HEK293 (cell line): ENCODE measurements at regions not wholly inside any gene's neighbourhood (a gene's known extent, or its start where the extent isn't known, plus 50 kb on each side); places are given as distances from the start of the nearest gene placed in this dataset.

ENCODE experiments used
- ZFP37 ChIP-seq: fragments of 450-650 bp; formaldehyde crosslinking; IDR thresholded peaks from 2 replicates; pipeline ENCODE4 v1.5.1; 2016; ENCODE audit warnings: missing biosample characterization, missing genetic modification characterization
- TF ChIP-seq, protein P1 (sequence below): fragments of 450-650 bp; formaldehyde crosslinking; IDR thresholded peaks from 2 replicates; pipeline ENCODE4 v1.5.1; 2016; ENCODE audit warnings: missing biosample characterization, missing genetic modification characterization

DNA sequence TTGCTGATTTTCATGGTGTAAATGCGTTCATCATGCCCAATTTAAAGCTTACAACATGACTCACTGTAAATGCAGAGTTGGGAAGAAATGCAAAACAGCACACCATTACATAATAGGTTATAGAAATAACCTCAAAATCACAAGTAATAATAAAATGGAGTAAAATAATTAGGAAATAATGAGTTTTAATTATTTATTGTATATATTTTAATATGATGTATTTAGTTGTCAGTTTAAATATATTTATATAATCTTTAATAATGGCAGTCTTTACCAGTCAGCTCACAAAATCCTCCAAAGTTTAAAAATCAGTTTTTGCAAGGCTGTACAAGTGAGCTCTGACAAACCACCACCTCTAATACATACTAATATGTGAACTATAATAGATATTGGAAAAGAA, 180.2 kb downstream of the RND3 start:
- TF ChIP-seq, protein P1, sequence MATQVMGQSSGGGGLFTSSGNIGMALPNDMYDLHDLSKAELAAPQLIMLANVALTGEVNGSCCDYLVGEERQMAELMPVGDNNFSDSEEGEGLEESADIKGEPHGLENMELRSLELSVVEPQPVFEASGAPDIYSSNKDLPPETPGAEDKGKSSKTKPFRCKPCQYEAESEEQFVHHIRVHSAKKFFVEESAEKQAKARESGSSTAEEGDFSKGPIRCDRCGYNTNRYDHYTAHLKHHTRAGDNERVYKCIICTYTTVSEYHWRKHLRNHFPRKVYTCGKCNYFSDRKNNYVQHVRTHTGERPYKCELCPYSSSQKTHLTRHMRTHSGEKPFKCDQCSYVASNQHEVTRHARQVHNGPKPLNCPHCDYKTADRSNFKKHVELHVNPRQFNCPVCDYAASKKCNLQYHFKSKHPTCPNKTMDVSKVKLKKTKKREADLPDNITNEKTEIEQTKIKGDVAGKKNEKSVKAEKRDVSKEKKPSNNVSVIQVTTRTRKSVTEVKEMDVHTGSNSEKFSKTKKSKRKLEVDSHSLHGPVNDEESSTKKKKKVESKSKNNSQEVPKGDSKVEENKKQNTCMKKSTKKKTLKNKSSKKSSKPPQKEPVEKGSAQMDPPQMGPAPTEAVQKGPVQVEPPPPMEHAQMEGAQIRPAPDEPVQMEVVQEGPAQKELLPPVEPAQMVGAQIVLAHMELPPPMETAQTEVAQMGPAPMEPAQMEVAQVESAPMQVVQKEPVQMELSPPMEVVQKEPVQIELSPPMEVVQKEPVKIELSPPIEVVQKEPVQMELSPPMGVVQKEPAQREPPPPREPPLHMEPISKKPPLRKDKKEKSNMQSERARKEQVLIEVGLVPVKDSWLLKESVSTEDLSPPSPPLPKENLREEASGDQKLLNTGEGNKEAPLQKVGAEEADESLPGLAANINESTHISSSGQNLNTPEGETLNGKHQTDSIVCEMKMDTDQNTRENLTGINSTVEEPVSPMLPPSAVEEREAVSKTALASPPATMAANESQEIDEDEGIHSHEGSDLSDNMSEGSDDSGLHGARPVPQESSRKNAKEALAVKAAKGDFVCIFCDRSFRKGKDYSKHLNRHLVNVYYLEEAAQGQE (tag by site-specific recombination), result no peak
- TF ChIP-seq ZFP37, result no peak
